SK-N-SH (cell line): ENCODE measurements at regions not wholly inside any gene's neighbourhood (a gene's known extent, or its start where the extent isn't known, plus 50 kb on each side); places are given as distances from the start of the nearest gene placed in this dataset.

ENCODE experiments used
- CTCF ChIA-PET: fragments of 300-600, 350-600 bp; formaldehyde crosslinking; extraction: SDS; loops from one replicate; lab custom pipeline; 2021; lab: Yijun Ruan, JAX
- POLR2A ChIA-PET: fragments of 350-600 bp; sonication (Branson Sonifier 250); formaldehyde crosslinking; extraction: SDS; loops from one replicate; lab custom pipeline; 2020; ENCODE audit warnings: antibody characterized with exemption, inconsistent platforms; lab: Yijun Ruan, JAX
- DNase-seq: peaks from one replicate; pipeline ENCODE4 v3.0.0; 2012
- H2AFZ ChIP-seq: fragments of 200-600 bp; sonication (generic); 2 replicates; pipeline ENCODE4 v1.8.1; 2016; ENCODE audit warnings: antibody characterized with exemption, mild to moderate bottlenecking, low read depth
- H3F3A ChIP-seq: fragments of 200-600 bp; sonication (generic); replicated peaks from 2 replicates; pipeline ENCODE3; 2016; ENCODE audit warnings: antibody characterized with exemption, mild to moderate bottlenecking; ENCODE audit not compliant: insufficient read depth
- H3K27ac ChIP-seq, 2 experiments: fragments of 200-500 bp in 1 of 2; fragments of 200-600 bp in 1 of 2; sonication (Bioruptor generic) in 1 of 2; sonication (generic), shearing (Covaris generic) in 1 of 2; 2 replicates each; pipeline versions ENCODE4 v1.5.1 to v1.6.1; 2014 to 2016; ENCODE audit warnings: low read depth in 2 of 2, inconsistent platforms in 1 of 2, low read length in 1 of 2, mild to moderate bottlenecking in 1 of 2, mixed read lengths in 1 of 2
- H3K27me3 ChIP-seq: fragments of 200-600 bp; sonication (generic), shearing (Covaris generic); 2 replicates; pipeline ENCODE4 v1.6.1; 2016; ENCODE audit warnings: mixed run types; ENCODE audit not compliant: insufficient read depth
- H3K36me3 ChIP-seq, 2 experiments: fragments of 200-500 bp in 1 of 2; fragments of 200-600 bp in 1 of 2; sonication (Bioruptor generic) in 1 of 2; sonication (generic) in 1 of 2; replicated peaks in 1 of 2; 2 replicates each; pipeline versions ENCODE3 to v1.5.1; 2014 to 2016; ENCODE audit warnings: low read length in 1 of 2, mild to moderate bottlenecking in 1 of 2; ENCODE audit not compliant: insufficient read depth in 2 of 2, control insufficient read depth in 1 of 2
- H3K4me1 ChIP-seq, 2 experiments: fragments of 200-500 bp in 1 of 2; fragments of 200-600 bp in 1 of 2; sonication (Bioruptor generic) in 1 of 2; sonication (generic), shearing (Covaris generic) in 1 of 2; 2 replicates each; pipeline versions ENCODE4 v1.5.1 to v1.6.1; 2014 to 2016; ENCODE audit warnings: low read depth in 1 of 2, low read length in 1 of 2, mixed run types in 1 of 2; ENCODE audit not compliant: insufficient read depth in 2 of 2, control insufficient read depth in 1 of 2
- H3K4me2 ChIP-seq: fragments of 200-600 bp; sonication (generic), shearing (Covaris generic); 2 replicates; pipeline ENCODE4 v1.6.1; 2017; ENCODE audit warnings: mixed run types
- H3K4me3 ChIP-seq, 2 experiments: fragments of 200-500 bp in 1 of 2; fragments of 200-600 bp in 1 of 2; sonication (Bioruptor generic) in 1 of 2; sonication (generic), shearing (Covaris generic) in 1 of 2; 2 replicates each; pipeline versions ENCODE4 v1.5.1 to v1.8.1; 2014 to 2016; ENCODE audit warnings: low read depth in 2 of 2, inconsistent platforms in 1 of 2, low read length in 1 of 2, mild to moderate bottlenecking in 1 of 2, mixed read lengths in 1 of 2, moderate library complexity in 1 of 2
- H3K79me2 ChIP-seq: fragments of 200-600 bp; sonication (generic); 2 replicates; pipeline ENCODE4 v1.8.1; 2017; ENCODE audit warnings: mild to moderate bottlenecking; ENCODE audit not compliant: insufficient read depth
- H3K9ac ChIP-seq: fragments of 200-600 bp; sonication (generic); 2 replicates; pipeline ENCODE4 v1.6.1; 2017; ENCODE audit warnings: mixed run types
- H3K9me2 ChIP-seq: fragments of 200-600 bp; sonication (generic); 2 replicates; pipeline ENCODE4 v1.6.1; 2017; ENCODE audit warnings: mixed run types
- H3K9me3 ChIP-seq: fragments of 200-600 bp; sonication (generic); 2 replicates; pipeline ENCODE4 v1.6.1; 2017; ENCODE audit warnings: mixed run types, mild to moderate bottlenecking, moderate library complexity
- H4K20me1 ChIP-seq: fragments of 200-600 bp; sonication (generic); 2 replicates; pipeline ENCODE4 v1.6.1; 2017; ENCODE audit warnings: mild to moderate bottlenecking, mixed run types; ENCODE audit not compliant: insufficient read depth
- CTCF ChIP-seq: fragments of 200-600 bp; sonication (generic); IDR thresholded peaks from 2 replicates; pipeline ENCODE4 v1.6.1; 2017; ENCODE audit warnings: antibody characterized with exemption, mild to moderate bottlenecking, moderate library complexity
- ELF1 ChIP-seq: IDR thresholded peaks from 2 replicates; pipeline ENCODE4 v1.4.0; 2012
- EP300 ChIP-seq, 2 experiments: IDR thresholded peaks; 2 replicates each; pipeline versions ENCODE4 v1.4.0 to v1.6.1; 2012; ENCODE audit warnings: borderline replicate concordance in 1 of 2, low read depth in 1 of 2, low read length in 1 of 2
- EZH2phosphoT487 ChIP-seq: fragments of 200-600 bp; sonication (generic); IDR thresholded peaks from 2 replicates; pipeline ENCODE4 v1.6.1; 2017; ENCODE audit warnings: low read depth, mixed run types, mild to moderate bottlenecking, antibody characterized with exemption, moderate library complexity, borderline replicate concordance
- FOXJ3 ChIP-seq: sonication (generic); formaldehyde crosslinking; IDR thresholded peaks from 2 replicates; pipeline ENCODE4 v1.5.1; 2020; ENCODE audit warnings: mild to moderate bottlenecking, missing genetic modification reagents
- GABPA ChIP-seq: IDR thresholded peaks from 2 replicates; pipeline ENCODE4 v1.4.0; 2012; ENCODE audit warnings: low read depth, mild to moderate bottlenecking
- GATA2 ChIP-seq: sonication (generic); formaldehyde crosslinking; IDR thresholded peaks from 2 replicates; pipeline ENCODE4 v1.5.0; 2020; ENCODE audit warnings: mild to moderate bottlenecking, missing genetic modification reagents
- IRF3 ChIP-seq: fragments of 150-350 bp; IDR thresholded peaks from 2 replicates; pipeline ENCODE4 v1.6.1; 2016; ENCODE audit warnings: mild to moderate bottlenecking, low read depth, low read length
- JUND ChIP-seq: IDR thresholded peaks from 2 replicates; pipeline ENCODE4 v1.4.0; 2012
- NRF1 ChIP-seq: IDR thresholded peaks from 2 replicates; pipeline ENCODE4 v1.6.1; 2012; ENCODE audit warnings: low read depth, mild to moderate bottlenecking, low read length
- RAD21 ChIP-seq: IDR thresholded peaks from 2 replicates; pipeline ENCODE4 v1.6.1; 2012; ENCODE audit warnings: mild to moderate bottlenecking, low read length
- RCOR1 ChIP-seq: fragments of 150-350 bp; IDR thresholded peaks from 2 replicates; pipeline ENCODE4 v1.6.1; 2017; ENCODE audit warnings: antibody characterized with exemption, low read length
- WGBS: methylation state at CpG from one replicate; pipeline ENCODE4 v1.1.6; 2017; ENCODE audit warnings: low lambda C conversion rate; 5-methylcytosine and 5-hydroxymethylcytosine counted together
- TF ChIP-seq, protein P1 (sequence below): IDR thresholded peaks from 2 replicates; pipeline ENCODE4 v1.6.1; 2012; ENCODE audit warnings: mild to moderate bottlenecking, low read depth, low read length, moderate library complexity
- TF ChIP-seq, protein P2 (sequence below): IDR thresholded peaks from 2 replicates; pipeline ENCODE4 v1.4.0; 2012; ENCODE audit warnings: low read depth
- TF ChIP-seq, protein P3 (sequence below): IDR thresholded peaks from 2 replicates; pipeline ENCODE4; 2012

DNA sequence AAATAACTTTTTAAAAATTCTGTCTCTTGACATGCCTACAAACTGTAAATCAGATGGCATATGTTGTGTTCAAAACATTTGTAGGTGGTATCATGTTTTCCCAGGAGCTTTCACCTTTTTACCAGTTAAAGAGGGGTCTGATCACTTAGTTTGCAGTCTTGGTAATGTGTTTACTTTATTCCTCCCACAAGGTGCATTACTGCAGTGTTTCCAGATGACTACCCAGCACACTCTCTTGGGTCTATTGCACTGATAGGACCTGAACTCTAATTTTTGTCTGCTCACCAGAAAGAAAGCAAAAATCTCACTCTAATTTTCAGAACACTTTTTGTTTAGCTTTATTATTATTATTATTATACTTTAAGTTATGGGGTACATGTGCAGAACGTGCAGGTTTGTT is 734.1 kb downstream of the GBE1 start:
- H3K4me1 ChIP-seq: no peaks in the 10 kb centered on the region; a peak in 1 of 4 replicates
- POLR2A ChIA-PET: no interaction called here
- DNase-seq: no peak
- no peaks in the 10 kb centered on the region for H3K9me3 ChIP-seq
- H3K27ac ChIP-seq: no peak overlapping the region
- no peak overlapping the region for H3K4me3 ChIP-seq
- no peaks in the 10 kb centered on the region for H3F3A ChIP-seq
- H2AFZ ChIP-seq: no peak overlapping the region
- no peaks in the 10 kb centered on the region for H3K79me2 ChIP-seq
- no peak overlapping the region for H3K4me2 ChIP-seq
- CTCF ChIA-PET: no interaction called here
- H3K36me3 ChIP-seq: no peaks in the 10 kb centered on the region
- H3K9me2 ChIP-seq: no peaks in the 10 kb centered on the region
- TF ChIP-seq GABPA (no peak), NRF1 (no peak), RAD21 (no peak), JUND (no peak), EZH2phosphoT487 (no peak), GATA2 (CRISPR knock-in tag) (no peak), EP300 (IDR thresholded peaks at IDR 0.05; ENCODE audit: borderline replicate concordance in 1 of 2, low read depth in 1 of 2, low read length in 1 of 2) (no peak), RCOR1 (no peak)
- TF ChIP-seq, protein P1, sequence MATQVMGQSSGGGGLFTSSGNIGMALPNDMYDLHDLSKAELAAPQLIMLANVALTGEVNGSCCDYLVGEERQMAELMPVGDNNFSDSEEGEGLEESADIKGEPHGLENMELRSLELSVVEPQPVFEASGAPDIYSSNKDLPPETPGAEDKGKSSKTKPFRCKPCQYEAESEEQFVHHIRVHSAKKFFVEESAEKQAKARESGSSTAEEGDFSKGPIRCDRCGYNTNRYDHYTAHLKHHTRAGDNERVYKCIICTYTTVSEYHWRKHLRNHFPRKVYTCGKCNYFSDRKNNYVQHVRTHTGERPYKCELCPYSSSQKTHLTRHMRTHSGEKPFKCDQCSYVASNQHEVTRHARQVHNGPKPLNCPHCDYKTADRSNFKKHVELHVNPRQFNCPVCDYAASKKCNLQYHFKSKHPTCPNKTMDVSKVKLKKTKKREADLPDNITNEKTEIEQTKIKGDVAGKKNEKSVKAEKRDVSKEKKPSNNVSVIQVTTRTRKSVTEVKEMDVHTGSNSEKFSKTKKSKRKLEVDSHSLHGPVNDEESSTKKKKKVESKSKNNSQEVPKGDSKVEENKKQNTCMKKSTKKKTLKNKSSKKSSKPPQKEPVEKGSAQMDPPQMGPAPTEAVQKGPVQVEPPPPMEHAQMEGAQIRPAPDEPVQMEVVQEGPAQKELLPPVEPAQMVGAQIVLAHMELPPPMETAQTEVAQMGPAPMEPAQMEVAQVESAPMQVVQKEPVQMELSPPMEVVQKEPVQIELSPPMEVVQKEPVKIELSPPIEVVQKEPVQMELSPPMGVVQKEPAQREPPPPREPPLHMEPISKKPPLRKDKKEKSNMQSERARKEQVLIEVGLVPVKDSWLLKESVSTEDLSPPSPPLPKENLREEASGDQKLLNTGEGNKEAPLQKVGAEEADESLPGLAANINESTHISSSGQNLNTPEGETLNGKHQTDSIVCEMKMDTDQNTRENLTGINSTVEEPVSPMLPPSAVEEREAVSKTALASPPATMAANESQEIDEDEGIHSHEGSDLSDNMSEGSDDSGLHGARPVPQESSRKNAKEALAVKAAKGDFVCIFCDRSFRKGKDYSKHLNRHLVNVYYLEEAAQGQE: no peak
- H3K27me3 ChIP-seq: no peaks in the 10 kb centered on the region
- no peak overlapping the region for H3K9ac ChIP-seq
- H4K20me1 ChIP-seq: no peaks in the 10 kb centered on the region
- 74% methylated on average over 1 of the region's 1 CpG for WGBS

GRCh38 chr3:81024560-81024959 is 736.9 kb downstream of the GBE1 start:
- Histone ChIP-seq H3K79me2 (no peaks in the 10 kb centered on the region), H3F3A (no peaks in the 10 kb centered on the region), H3K9ac (no peak overlapping the region), H3K4me2 (no peak overlapping the region), H3K36me3 (no peaks in the 10 kb centered on the region), H3K4me1 (no peaks in the 10 kb centered on the region), H3K9me2 (no peaks in the 10 kb centered on the region), H2AFZ (no peak overlapping the region), H3K27me3 (no peaks in the 10 kb centered on the region), H3K27ac (no peak overlapping the region), H3K4me3 (no peak overlapping the region), H3K9me3 (no peaks in the 10 kb centered on the region), H4K20me1 (no peaks in the 10 kb centered on the region)
- TF ChIP-seq RCOR1: no peak
- TF ChIP-seq, protein P2, sequence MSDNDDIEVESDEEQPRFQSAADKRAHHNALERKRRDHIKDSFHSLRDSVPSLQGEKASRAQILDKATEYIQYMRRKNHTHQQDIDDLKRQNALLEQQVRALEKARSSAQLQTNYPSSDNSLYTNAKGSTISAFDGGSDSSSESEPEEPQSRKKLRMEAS: no peak
- no peak for TF ChIP-seq FOXJ3 (CRISPR knock-in tag)
- TF ChIP-seq GATA2 (CRISPR knock-in tag): no peak
- TF ChIP-seq, protein P1: no peak
- TF ChIP-seq IRF3: no peak
- no peak for TF ChIP-seq CTCF
- no peak for TF ChIP-seq NRF1
- no peak for TF ChIP-seq ELF1
- TF ChIP-seq, protein P3, sequence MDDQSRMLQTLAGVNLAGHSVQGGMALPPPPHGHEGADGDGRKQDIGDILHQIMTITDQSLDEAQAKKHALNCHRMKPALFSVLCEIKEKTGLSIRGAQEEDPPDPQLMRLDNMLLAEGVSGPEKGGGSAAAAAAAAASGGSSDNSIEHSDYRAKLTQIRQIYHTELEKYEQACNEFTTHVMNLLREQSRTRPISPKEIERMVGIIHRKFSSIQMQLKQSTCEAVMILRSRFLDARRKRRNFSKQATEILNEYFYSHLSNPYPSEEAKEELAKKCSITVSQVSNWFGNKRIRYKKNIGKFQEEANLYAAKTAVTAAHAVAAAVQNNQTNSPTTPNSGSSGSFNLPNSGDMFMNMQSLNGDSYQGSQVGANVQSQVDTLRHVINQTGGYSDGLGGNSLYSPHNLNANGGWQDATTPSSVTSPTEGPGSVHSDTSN: no peak
- CTCF ChIA-PET: no interaction called here
- POLR2A ChIA-PET: no interaction called here
- no peak for DNase-seq
- 48% methylated on average over 7 of the region's 7 CpGs for WGBS
